ENCODE measurements at regions not wholly inside any gene's neighbourhood (a gene's known extent, or its start where the extent isn't known, plus 50 kb on each side); places are given as distances from the start of the nearest gene placed in this dataset.

DNA sequence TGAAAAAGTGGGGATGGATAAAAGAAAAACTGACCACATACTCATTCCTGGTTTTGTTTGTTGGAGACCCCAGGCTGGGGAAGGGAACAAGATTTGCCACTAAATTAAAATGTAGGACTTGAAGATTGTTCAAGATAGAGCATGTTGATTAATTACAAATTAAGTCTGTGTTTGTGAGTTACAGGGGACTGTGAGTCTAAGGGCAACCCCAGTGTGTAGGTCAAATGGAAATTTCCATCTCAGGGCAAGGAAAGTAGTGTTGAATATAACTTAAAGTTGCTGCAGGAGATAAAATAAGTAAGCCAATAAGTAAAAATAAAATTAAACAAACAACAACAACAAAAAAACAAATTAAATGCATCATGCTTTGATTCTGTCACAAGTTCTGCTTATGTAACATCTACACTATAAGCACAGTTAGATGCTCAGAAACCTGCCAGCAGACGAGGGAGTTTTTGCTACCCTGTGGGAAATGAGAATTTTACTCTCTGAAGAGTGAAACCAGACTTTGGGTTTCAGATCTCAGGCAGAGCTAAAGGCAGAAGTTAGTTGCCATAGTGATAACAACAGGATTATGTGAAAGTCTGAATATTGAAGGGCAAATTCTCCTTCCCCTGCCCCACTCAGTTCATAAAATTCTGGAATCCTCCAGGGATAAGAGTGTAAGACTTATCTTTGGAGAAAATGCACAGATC, 352.3 kb downstream of the GRXCR1 start:
- DNase-seq: no peak

- peak; percentile 53 for DNase-seq
These were observed 359.3 kb downstream of the GRXCR1 start for GRCh38 chr4:43251841-43252240.

- no peak for DNase-seq
These were observed 361.0 kb downstream of the GRXCR1 start for GRCh38 chr4:43253541-43253940.

DNA sequence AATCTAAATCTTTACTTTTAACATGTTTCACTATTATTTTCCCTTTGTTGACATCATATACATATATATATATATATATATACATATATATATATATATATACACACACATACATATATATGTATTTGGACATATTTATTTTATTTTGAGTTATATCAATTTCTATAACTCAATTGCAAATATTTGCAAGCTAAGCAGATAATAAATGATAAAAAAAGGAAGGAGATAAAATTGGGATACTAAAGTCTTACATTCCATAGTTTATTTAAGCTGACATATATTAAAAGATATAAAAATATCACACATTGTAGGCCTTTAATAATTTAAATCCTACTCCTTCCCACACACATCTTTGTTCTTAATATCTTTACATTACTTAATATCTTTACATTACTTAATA, 372.2 kb downstream of the GRXCR1 start:
- DNase-seq: no peak

DNA sequence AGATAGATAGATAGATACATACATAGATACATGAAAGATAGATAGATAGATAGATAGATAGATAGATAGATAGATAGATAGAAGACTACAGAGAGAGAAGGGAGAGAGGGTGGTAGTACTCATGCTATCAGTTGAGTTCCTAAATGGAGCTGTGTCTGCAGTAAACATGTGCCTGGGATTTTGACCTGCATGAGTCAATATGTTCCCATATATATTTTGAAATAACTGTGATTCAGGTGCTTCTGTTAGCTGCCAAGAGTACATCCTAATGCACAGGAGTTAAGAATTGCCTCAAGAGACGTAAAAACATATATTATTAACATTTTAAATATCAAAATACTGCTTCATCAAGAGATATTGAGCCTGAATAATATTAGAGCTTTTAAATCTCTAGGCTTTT, 379.4 kb downstream of the GRXCR1 start:
- no peak for DNase-seq

- DNase-seq: no peak
These were observed 381.9 kb downstream of the GRXCR1 start for GRCh38 chr4:43274376-43274775.

DNA sequence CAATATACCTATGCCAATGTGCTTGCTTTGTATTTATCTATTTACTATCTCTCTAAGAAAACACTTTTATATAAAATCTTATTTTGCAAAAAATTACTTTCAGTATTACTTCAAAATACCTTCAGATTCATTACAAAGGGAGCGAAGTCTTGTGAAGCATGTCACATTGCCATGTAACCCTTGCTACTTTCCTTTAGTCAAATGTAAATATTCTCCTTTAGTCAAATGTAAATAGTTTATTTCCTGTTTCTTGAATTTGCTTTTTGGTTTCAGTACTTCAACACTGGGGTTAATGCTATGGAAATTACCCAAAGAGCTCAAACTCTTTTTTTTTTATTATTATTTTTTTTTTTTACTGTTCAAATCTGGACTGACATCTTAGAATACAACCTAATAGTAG, 383.3 kb downstream of the GRXCR1 start:
- no peak for DNase-seq

DNA sequence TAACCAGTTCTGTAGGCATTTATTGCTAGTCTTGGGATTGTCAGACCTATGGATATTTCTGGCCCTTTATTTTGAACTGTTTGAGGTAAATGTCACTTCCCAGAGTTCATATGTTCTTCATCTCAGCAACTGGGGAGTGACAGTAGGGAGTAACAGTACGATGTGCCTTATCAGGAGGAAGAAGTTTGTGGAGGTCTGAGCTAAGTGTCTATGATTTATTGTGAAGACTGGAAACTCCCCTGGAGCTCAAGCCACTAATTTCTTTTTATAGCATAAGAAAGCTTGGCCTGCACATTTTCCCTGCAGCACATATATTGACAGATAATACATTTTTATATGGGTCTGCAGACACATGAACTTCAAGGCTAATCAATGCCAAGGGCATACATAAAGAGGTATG, 383.8 kb downstream of the GRXCR1 start:
- no peak for DNase-seq

DNA sequence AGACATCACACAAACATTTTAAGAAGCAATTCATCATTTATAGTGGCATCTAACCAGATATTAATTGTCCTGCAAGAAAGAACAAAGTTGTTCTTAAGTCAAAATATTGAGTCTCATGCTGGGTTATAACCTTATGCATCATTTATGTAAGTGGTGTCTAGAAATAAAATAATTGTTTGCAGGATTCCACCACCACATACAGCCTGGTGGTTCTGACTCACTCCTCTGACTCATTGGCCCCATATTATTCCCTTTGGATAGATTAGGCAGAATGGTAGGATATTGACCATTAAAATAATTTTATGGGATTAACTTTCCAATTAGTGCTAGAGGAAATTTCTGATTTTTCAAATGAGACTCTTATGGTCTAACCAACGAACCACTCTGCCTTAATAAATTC, 384.5 kb downstream of the GRXCR1 start:
- DNase-seq: no peak

DNA sequence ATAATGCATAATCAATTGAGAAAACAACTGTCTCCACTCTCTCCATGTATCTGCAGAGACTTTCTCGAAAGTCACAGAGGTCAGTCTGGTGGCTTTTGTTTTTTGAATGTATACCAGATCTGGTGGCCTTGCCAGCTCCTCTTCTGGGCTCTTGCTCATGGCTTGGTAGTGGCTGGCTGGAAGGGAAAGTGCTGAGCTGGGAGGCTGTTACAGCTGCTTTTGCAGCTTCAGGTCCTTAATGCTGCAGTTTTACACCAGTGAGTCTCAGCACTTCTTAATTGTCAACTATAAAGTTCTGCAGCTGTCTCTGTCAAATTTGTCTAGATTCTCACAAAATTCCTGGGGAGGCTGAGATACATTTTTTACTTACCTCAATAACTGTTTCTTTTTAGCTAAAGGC, 390.0 kb downstream of the GRXCR1 start:
- DNase-seq: no peak

GRCh38 chr4:43286137-43286536, 393.6 kb downstream of the GRXCR1 start:
- no peak for DNase-seq

DNA sequence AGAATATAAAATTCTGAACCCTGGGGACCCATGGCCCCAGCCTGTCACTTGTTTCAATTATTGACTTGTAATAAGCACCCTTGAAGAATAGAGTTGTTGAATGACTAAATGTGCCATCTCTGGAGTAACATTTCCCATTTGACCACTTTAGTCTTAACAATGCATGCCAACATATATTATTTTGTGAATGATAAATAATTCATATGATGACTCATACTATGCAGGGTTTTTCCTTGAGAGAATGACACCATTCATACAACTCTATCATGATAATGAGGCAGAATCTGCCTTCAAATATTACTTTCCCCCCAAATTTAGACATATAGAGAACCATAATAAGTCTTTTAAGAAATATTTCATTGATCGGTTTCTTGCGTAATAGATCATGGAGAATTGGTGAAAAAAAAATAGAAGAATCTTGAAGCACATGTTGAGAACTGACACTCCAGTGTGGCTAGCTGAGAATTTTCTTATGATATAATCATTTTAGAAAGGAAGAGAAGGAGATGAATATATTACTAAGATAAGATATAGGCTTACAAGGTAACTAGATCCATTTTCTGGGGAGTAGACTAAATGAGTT, 404.5 kb downstream of the GRXCR1 start:
- no peak for DNase-seq

DNA sequence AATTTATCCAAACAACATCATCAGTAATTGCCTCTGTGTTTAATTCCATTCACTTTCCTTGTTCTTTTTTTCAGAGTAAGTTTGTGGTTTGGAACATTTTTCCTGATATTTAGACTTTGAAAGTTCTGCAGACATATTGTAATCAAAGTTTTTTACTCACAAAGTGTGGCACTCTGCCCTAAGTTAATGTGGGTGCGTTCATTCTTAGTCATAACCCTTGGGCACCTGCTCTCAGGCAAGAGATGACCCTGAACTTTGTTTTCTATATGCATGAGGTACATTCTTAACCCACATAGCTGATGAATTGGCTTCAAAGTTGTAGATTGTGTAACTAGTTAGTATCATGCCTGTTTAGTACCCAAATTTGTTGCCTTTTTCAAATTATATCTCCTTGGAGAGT, 424.3 kb downstream of the GRXCR1 start:
- DNase-seq: no peak

- DNase-seq: no peak
These were observed 432.9 kb downstream of the GRXCR1 start for GRCh38 chr4:43325220-43325967.

DNA sequence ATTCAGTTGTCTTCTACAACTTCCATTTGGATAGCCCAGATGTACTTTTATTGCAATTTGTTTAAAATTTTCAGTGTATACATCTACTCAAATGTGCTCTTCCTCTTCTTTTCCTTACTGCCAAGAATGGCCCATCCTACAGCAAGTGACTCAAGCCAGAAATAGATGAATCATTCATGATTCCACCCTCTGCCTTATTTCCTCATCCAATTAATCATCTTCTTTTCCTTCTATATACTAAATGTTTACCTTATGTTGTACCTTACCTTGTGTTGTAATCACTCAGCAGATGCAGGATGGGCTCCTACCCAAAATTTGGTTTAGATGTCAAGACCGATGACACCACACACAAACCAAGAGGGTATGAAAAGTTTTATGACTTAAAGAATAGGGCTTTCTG, 437.8 kb downstream of the GRXCR1 start:
- DNase-seq: no peak

DNA sequence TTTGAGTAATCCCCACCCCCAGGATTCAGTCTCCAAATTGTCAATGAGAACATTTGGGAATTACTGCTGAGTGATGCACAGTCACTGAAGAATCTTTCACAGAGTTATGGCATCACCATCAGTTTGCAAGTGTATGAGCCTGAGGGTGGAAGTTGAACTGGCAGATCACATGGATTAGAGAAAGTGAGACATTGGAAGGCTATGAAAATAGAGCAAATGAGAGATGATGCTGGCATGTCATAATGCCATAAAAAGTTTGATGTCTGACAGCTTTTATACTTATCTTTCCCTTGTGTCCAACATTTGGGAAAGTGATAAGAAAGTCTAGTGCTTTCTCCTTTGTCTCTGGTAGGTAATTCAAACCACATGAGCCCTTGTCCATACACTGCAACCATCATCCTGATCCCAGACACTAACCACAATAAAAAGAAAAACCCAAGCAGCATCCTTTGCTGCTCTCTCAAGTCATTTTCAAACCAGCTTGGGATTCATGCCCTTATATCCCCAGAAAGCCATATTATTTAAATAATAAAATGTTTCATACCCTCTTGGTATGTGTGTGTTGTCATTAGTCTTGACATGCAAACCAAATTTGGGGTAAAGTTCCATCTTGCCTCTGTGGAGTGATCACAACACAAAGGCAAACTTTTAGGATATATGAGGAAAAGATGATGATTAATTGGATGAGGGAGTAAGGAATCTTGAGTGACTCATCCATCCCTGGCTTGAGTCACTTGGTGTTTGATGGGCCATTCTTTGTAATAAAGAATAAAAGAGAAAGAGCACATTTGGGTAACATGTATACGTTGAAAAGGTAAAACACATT, 438.9 kb downstream of the GRXCR1 start:
- no peak for DNase-seq

DNA sequence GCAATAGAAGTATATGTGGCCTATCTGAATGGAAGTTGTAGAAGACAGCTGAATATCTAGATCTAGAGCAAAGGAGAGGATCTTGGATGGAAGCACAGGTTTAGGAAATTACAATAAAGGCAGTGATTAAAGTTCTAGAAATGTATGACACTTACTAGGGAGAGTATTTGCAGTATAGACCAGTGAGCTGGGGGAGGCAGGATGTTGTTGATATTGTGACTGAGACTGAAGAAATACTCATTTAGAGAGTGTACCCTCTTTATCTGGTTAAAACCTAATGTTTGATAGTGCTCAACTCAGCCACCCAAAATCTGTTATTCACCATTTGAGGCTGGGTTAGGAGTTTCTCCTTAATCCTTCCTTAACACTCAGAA, 439.5 kb downstream of the GRXCR1 start:
- DNase-seq: no peak

DNA sequence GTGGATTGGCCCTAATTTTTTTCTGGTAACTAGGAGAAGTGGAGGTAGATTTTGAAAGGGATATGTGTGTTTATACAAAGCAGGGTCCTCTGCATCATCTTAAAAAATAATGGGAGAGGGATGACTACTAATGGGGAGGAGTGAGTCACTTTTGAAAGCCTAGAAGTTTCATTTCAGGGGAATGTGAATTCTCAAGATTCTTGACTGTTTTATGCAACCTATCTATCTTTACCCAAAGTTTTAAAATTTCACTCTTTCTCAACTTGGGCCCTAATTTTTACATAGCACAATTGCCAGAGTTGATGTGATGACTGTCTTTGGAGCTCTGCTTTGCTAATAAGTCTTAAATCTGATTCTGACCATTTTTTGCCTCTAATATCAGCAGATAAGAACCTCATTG, 445.2 kb downstream of the GRXCR1 start:
- no peak for DNase-seq

GRCh38 chr4:43339435-43339834, 446.9 kb downstream of the GRXCR1 start:
- DNase-seq: no peak

DNA sequence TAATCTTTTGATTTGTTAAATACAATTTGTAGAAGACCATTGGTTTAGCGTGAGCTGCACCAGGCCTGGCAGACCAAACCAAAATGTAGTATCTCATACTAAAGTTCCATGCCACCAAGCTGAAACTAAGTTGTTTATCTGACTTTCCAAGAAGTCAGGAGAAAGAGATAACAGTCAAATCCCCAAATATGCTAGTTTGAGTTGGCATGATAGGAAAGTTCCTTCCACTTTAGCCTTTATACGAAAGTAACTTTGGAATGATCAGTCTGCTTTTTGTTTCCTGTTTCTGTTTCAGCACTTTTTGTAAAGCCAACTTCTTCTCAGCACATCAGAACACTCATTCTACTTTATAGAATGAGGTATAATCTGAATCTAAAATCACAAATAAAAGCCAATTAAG, 449.2 kb downstream of the GRXCR1 start:
- DNase-seq: no peak

DNA sequence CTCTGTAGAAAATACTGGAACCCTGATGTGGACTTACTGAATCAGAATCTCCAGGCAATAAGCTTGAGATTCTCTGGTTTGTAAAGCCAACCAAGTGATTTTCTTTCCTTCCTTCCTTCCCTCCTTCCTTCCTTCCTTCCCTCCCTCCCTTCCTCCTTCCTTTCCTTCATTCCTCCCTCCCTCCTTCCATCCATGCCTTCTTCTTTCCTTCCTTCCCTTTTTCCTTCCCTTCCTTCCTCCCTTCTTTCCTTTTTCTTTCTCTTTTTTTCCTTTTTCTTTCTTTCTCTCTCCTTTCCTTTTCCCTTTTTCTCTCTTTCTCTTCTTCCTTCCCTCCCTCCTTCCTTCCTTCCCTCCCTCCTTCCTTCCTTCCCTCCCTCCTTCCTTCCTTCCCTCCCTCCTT, 450.8 kb downstream of the GRXCR1 start:
- DNase-seq: no peak

- DNase-seq: no peak
These were observed 452.9 kb downstream of the GRXCR1 start for GRCh38 chr4:43345323-43345925.

GRCh38 chr4:43348591-43348990, 456.1 kb downstream of the GRXCR1 start:
- DNase-seq: no peak

Data from NCI-H1092 (cell line).